ENCODE measurements at regions not wholly inside any gene's neighbourhood (a gene's known extent, or its start where the extent isn't known, plus 50 kb on each side); places are given as distances from the start of the nearest gene placed in this dataset.

- Histone ChIP-seq H3K27me3 (no peaks in the 10 kb centered on the region), H3K36me3 (no peaks in the 10 kb centered on the region), H3K4me3 (no peak overlapping the region), H3K9me3 (no peaks in the 10 kb centered on the region), H3K4me1 (ENCODE audit: insufficient read depth) (no peaks in the 10 kb centered on the region), H3K27ac (no peak overlapping the region)
- 63 to 65% (median 64%) methylated on average over 3 of the region's 3 CpGs for WGBS, 3 donors
- TF ChIP-seq CTCF (IDR thresholded peaks at IDR 0.05) (no peak), EP300 (IDR thresholded peaks at IDR 0.05) (no peak), POLR2A (IDR thresholded peaks at IDR 0.05) (no peak)
- DNase-seq = no peak
- intact Hi-C loops (cut with DNase I) = no loop called here
These were observed 981.6 kb upstream of the FAT3 start for GRCh38 chr11:91243051-91243450.

GRCh38 chr11:91241226-91241625, 983.4 kb upstream of the FAT3 start:
- intact Hi-C loops (cut with DNase I) = no loop called here
- Histone ChIP-seq H3K36me3 (no peaks in the 10 kb centered on the region), H3K9me3 (no peaks in the 10 kb centered on the region), H3K4me1 (ENCODE audit: insufficient read depth) (no peaks in the 10 kb centered on the region), H3K4me3 (no peak overlapping the region), H3K27ac (no peak overlapping the region), H3K27me3 (no peaks in the 10 kb centered on the region)
- TF ChIP-seq EP300 (IDR thresholded peaks at IDR 0.05) (no peak), POLR2A (IDR thresholded peaks at IDR 0.05) (no peak), CTCF (IDR thresholded peaks at IDR 0.05) (no peak)
- WGBS, 3 donors = 52 to 63% (median 59%) methylated on average over 3 of the region's 3 CpGs
- no peak for DNase-seq

- DNase-seq = no peak
- intact Hi-C loops (cut with DNase I) = no loop called here
- no peaks in the 10 kb centered on the region for H3K36me3 ChIP-seq
- no peak overlapping the region for H3K4me3 ChIP-seq
- no peaks in the 10 kb centered on the region for H3K9me3 ChIP-seq
- H3K4me1 ChIP-seq (ENCODE audit: insufficient read depth) = no peaks in the 10 kb centered on the region
- H3K27ac ChIP-seq = no peak overlapping the region
- no peaks in the 10 kb centered on the region for H3K27me3 ChIP-seq
- TF ChIP-seq POLR2A (IDR thresholded peaks at IDR 0.05) = no peak
- no peak for TF ChIP-seq CTCF (IDR thresholded peaks at IDR 0.05)
- no peak for TF ChIP-seq EP300 (IDR thresholded peaks at IDR 0.05)
- 68 to 85% (median 73%) methylated on average over 2 of the region's 2 CpGs for WGBS, 3 donors
These were observed 985.3 kb upstream of the FAT3 start for GRCh38 chr11:91239359-91239758.

GRCh38 chr11:91231226-91231625, 993.4 kb upstream of the FAT3 start:
- Histone ChIP-seq H3K27me3 (no peaks in the 10 kb centered on the region), H3K36me3 (no peaks in the 10 kb centered on the region), H3K27ac (no peak overlapping the region), H3K9me3 (no peaks in the 10 kb centered on the region), H3K4me3 (no peak overlapping the region), H3K4me1 (ENCODE audit: insufficient read depth) (peaks cover 2% of the 10 kb centered on the region)
- intact Hi-C loops (cut with DNase I) = no loop called here
- DNase-seq = no peak
- no peak for TF ChIP-seq EP300 (IDR thresholded peaks at IDR 0.05)
- no peak for TF ChIP-seq CTCF (IDR thresholded peaks at IDR 0.05)
- TF ChIP-seq POLR2A (IDR thresholded peaks at IDR 0.05) = no peak
- WGBS, 3 donors = 2 to 8% (median 3%) methylated on average over 4 of the region's 4 CpGs

GRCh38 chr11:91230647-91231046, 994.0 kb upstream of the FAT3 start:
- no peaks in the 10 kb centered on the region for H3K36me3 ChIP-seq
- no peak overlapping the region for H3K4me3 ChIP-seq
- intact Hi-C loops (cut with DNase I) = no loop called here
- H3K4me1 ChIP-seq (ENCODE audit: insufficient read depth) = peaks cover 2% of the 10 kb centered on the region
- TF ChIP-seq POLR2A (IDR thresholded peaks at IDR 0.05) (no peak), EP300 (IDR thresholded peaks at IDR 0.05) (no peak), CTCF (IDR thresholded peaks at IDR 0.05) (no peak)
- no peak for DNase-seq
- H3K9me3 ChIP-seq = no peaks in the 10 kb centered on the region
- no peaks in the 10 kb centered on the region for H3K27me3 ChIP-seq
- no peak overlapping the region for H3K27ac ChIP-seq

Data from ovary (tissue), 7 donors.